ENCODE measurements at regions not wholly inside any gene's neighbourhood (a gene's known extent, or its start where the extent isn't known, plus 50 kb on each side); places are given as distances from the start of the nearest gene placed in this dataset.

- H3K27me3 ChIP-seq (ENCODE audit: control insufficient read depth in 4 of 4, insufficient read depth in 4 of 4, low read length in 3 of 4): peaks cover 0 to 8% (median 0%) of the 10 kb centered on the region in 4 donors
- TF ChIP-seq, protein P1, sequence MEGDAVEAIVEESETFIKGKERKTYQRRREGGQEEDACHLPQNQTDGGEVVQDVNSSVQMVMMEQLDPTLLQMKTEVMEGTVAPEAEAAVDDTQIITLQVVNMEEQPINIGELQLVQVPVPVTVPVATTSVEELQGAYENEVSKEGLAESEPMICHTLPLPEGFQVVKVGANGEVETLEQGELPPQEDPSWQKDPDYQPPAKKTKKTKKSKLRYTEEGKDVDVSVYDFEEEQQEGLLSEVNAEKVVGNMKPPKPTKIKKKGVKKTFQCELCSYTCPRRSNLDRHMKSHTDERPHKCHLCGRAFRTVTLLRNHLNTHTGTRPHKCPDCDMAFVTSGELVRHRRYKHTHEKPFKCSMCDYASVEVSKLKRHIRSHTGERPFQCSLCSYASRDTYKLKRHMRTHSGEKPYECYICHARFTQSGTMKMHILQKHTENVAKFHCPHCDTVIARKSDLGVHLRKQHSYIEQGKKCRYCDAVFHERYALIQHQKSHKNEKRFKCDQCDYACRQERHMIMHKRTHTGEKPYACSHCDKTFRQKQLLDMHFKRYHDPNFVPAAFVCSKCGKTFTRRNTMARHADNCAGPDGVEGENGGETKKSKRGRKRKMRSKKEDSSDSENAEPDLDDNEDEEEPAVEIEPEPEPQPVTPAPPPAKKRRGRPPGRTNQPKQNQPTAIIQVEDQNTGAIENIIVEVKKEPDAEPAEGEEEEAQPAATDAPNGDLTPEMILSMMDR (IDR thresholded peaks at IDR 0.05; ENCODE audit: low read depth, low read length, missing input control): no peak
- TF ChIP-seq FOXA2 (IDR thresholded peaks at IDR 0.05) (no peak), RXRA (IDR thresholded peaks at IDR 0.05) (no peak), JUND (IDR thresholded peaks at IDR 0.05) (no peak), EGR1 (IDR thresholded peaks at IDR 0.05; ENCODE audit: low read depth in 2 of 2) (no peak), HNF4A (conservative IDR thresholded peaks at IDR 0.05) (no peak), TAF1 (conservative IDR thresholded peaks at IDR 0.05) (no peak), ATF3 (IDR thresholded peaks at IDR 0.05) (no peak), YY1 (IDR thresholded peaks at IDR 0.05) (no peak), FOXA1 (IDR thresholded peaks at IDR 0.05) (no peak), HNF4G (IDR thresholded peaks at IDR 0.05) (no peak), GABPA (IDR thresholded peaks at IDR 0.05 in 1 of 2, conservative IDR thresholded peaks at IDR 0.05 in 1 of 2) (no peak)
- TF ChIP-seq, protein P2, sequence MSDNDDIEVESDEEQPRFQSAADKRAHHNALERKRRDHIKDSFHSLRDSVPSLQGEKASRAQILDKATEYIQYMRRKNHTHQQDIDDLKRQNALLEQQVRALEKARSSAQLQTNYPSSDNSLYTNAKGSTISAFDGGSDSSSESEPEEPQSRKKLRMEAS (IDR thresholded peaks at IDR 0.05): no peak
- TF ChIP-seq, protein P3, sequence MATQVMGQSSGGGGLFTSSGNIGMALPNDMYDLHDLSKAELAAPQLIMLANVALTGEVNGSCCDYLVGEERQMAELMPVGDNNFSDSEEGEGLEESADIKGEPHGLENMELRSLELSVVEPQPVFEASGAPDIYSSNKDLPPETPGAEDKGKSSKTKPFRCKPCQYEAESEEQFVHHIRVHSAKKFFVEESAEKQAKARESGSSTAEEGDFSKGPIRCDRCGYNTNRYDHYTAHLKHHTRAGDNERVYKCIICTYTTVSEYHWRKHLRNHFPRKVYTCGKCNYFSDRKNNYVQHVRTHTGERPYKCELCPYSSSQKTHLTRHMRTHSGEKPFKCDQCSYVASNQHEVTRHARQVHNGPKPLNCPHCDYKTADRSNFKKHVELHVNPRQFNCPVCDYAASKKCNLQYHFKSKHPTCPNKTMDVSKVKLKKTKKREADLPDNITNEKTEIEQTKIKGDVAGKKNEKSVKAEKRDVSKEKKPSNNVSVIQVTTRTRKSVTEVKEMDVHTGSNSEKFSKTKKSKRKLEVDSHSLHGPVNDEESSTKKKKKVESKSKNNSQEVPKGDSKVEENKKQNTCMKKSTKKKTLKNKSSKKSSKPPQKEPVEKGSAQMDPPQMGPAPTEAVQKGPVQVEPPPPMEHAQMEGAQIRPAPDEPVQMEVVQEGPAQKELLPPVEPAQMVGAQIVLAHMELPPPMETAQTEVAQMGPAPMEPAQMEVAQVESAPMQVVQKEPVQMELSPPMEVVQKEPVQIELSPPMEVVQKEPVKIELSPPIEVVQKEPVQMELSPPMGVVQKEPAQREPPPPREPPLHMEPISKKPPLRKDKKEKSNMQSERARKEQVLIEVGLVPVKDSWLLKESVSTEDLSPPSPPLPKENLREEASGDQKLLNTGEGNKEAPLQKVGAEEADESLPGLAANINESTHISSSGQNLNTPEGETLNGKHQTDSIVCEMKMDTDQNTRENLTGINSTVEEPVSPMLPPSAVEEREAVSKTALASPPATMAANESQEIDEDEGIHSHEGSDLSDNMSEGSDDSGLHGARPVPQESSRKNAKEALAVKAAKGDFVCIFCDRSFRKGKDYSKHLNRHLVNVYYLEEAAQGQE (IDR thresholded peaks at IDR 0.05): no peak
- TF ChIP-seq, protein P4, sequence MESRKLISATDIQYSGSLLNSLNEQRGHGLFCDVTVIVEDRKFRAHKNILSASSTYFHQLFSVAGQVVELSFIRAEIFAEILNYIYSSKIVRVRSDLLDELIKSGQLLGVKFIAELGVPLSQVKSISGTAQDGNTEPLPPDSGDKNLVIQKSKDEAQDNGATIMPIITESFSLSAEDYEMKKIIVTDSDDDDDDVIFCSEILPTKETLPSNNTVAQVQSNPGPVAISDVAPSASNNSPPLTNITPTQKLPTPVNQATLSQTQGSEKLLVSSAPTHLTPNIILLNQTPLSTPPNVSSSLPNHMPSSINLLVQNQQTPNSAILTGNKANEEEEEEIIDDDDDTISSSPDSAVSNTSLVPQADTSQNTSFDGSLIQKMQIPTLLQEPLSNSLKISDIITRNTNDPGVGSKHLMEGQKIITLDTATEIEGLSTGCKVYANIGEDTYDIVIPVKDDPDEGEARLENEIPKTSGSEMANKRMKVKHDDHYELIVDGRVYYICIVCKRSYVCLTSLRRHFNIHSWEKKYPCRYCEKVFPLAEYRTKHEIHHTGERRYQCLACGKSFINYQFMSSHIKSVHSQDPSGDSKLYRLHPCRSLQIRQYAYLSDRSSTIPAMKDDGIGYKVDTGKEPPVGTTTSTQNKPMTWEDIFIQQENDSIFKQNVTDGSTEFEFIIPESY (IDR thresholded peaks at IDR 0.05): no peak
- no peaks in the 10 kb centered on the region for H3K4me1 ChIP-seq (ENCODE audit: control insufficient read depth in 4 of 4, insufficient read depth in 4 of 4, low read length in 3 of 4)
- 70% methylated on average over 8 of the region's 8 CpGs for WGBS
- no peak for DNase-seq (ENCODE audit: low spot score)
- H3K9me3 ChIP-seq (ENCODE audit: control insufficient read depth in 4 of 4, low read length in 3 of 4): peaks cover 0 to 3% (median 1%) of the 10 kb centered on the region in 4 donors
- no peaks in the 10 kb centered on the region for H3K36me3 ChIP-seq (ENCODE audit: control insufficient read depth in 4 of 4, insufficient read depth in 3 of 4, low read depth in 1 of 4, low read length in 3 of 4)
- H3K4me3 ChIP-seq (ENCODE audit: low read depth in 1 of 3, low read length in 3 of 3): no peak overlapping the region
- no peak overlapping the region for H3K9ac ChIP-seq (ENCODE audit: low read depth in 1 of 2, low read length in 2 of 2)
- H3K27ac ChIP-seq (ENCODE audit: low read depth in 1 of 2, low read length in 2 of 2): no peak overlapping the region
Observed at GRCh38 chr10:47225219-47225927, 74.6 kb upstream of the GDF10 start.

Data from liver (tissue), 8 donors.